ENCODE measurements at regions not wholly inside any gene's neighbourhood (a gene's known extent, or its start where the extent isn't known, plus 50 kb on each side); places are given as distances from the start of the nearest gene placed in this dataset.

DNA sequence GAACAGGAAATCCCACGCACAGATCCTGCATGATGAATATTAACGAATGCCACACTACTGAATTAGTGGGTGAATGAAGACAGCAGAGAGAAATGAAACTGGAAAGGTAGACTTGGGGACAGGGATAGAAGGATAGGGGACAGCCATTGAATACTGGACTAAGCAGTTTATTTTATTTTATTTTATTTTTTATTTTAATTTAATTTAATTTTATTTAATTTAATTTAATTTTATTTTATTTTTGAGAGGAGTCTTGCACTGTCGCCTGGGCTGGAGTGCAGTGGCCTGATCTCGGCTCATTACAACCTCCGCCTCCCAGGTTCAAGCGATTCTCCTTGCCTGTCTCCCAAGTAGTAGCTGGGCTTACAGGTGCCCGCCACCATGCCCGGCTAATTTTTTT, 385.2 kb downstream of the GPAT3 start:
- Histone ChIP-seq H3K23ac (ENCODE audit: insufficient read length, low read depth, low read length) (no peak overlapping the region), H3K79me1 (ENCODE audit: insufficient read depth, low read depth, low read length, poor library complexity, severe bottlenecking) (no peaks in the 10 kb centered on the region), H4K5ac (ENCODE audit: insufficient read length, low read depth, low read length) (no peak overlapping the region), H2BK20ac (ENCODE audit: low read depth, low read length, poor library complexity, severe bottlenecking) (no peak overlapping the region), H2BK120ac (ENCODE audit: low read depth, low read length, poor library complexity, severe bottlenecking) (no peak overlapping the region), H3K23me2 (ENCODE audit: insufficient read length, low read depth, low read length, poor library complexity, severe bottlenecking) (no peaks in the 10 kb centered on the region), H3K27ac (ENCODE audit: insufficient read length, low read depth, low read length) (no peak overlapping the region), H2BK12ac (ENCODE audit: insufficient read length, low read depth, low read length) (no peak overlapping the region), H2BK15ac (ENCODE audit: low read depth, low read length) (no peak overlapping the region), H2BK5ac (ENCODE audit: insufficient read length, low read length) (no peak overlapping the region), H4K91ac (ENCODE audit: insufficient read length, low read depth, low read length) (no peak overlapping the region), H3K4ac (ENCODE audit: low read depth, low read length) (no peak overlapping the region), H3K18ac (ENCODE audit: insufficient read length, low read depth, low read length) (no peak overlapping the region), H3T11ph (ENCODE audit: low read length) (no peak overlapping the region), H2AK5ac (ENCODE audit: insufficient read length, low read length) (no peak overlapping the region), H2AFZ (ENCODE audit: low read length) (no peak overlapping the region), H3K4me2 (ENCODE audit: insufficient read depth, insufficient read length, low read length) (no peak overlapping the region), H3K56ac (ENCODE audit: insufficient read length, low read depth, low read length) (no peak overlapping the region), H3K9me3 (ENCODE audit: control insufficient read depth, low read depth, low read length) (no peaks in the 10 kb centered on the region), H3K4me1 (ENCODE audit: insufficient read depth, low read length) (peaks cover 2% of the 10 kb centered on the region; the same call in 1 of the 2 replicates), H3K9ac (ENCODE audit: extremely low read depth, insufficient read length, low read length) (no peak overlapping the region), H4K8ac (replicated peaks; ENCODE audit: insufficient read length, low read depth, low read length) (no peak overlapping the region), H3K79me2 (ENCODE audit: insufficient read depth, low read length) (no peaks in the 10 kb centered on the region), H4K20me1 (ENCODE audit: control insufficient read depth, insufficient read depth, insufficient read length) (no peaks in the 10 kb centered on the region), H3K27me3 (ENCODE audit: insufficient read depth, low read length) (no peaks in the 10 kb centered on the region), H3K14ac (ENCODE audit: insufficient read depth, low read length) (no peak overlapping the region)
- no CpG with 5 or more reads among the region's 8 CpGs for WGBS (ENCODE audit: extremely low coverage, insufficient read length, low lambda C conversion rate)
- peaks cover 0 to 5% of the 10 kb centered on the region in 2 experiments; a peak in 2 of 5 replicates for H3K9me3 Mint-ChIP-seq
- H3K4me3 Mint-ChIP-seq = no peak overlapping the region
- H3K27me3 Mint-ChIP-seq (ENCODE audit: low read depth) = peaks cover 20% of the 10 kb centered on the region
- DNase-seq = no peak
- H3K27ac Mint-ChIP-seq = peak overlapping the region in 1 of 3 experiments; percentile 43; a peak in 1 of 7 replicates
- TF ChIP-seq CTCF (conservative IDR thresholded peaks at IDR 0.05) = no peak
- H3K36me3 Mint-ChIP-seq (ENCODE audit: insufficient read depth in 1 of 3, low read depth in 3 of 3) = peaks cover 0 to 5% (median 0%) of the 10 kb centered on the region in 3 experiments; a peak in 1 of 7 replicates
- peaks cover 46 to 47% of the 10 kb centered on the region in 2 experiments for H3K4me1 Mint-ChIP-seq
